MM.1S (cell line): ENCODE measurements at regions not wholly inside any gene's neighbourhood (a gene's known extent, or its start where the extent isn't known, plus 50 kb on each side); places are given as distances from the start of the nearest gene placed in this dataset.

Experiments used
- CTCF ChIP-seq: fragments of 300-600 bp; sonication (generic); IDR thresholded peaks from 2 replicates; pipeline ENCODE4 v1.5.1; 2016; ENCODE audit warnings: antibody characterized with exemption, low read length, mixed read lengths
- EZH2 ChIP-seq: fragments of 300-600 bp; sonication (generic); optimal IDR thresholded peaks from 2 replicates; pipeline ENCODE3; 2017; ENCODE audit warnings: low read depth, mild to moderate bottlenecking, antibody characterized with exemption, low read length, mixed read lengths
- EZH2phosphoT487 ChIP-seq: fragments of 300-600 bp; sonication (generic); IDR thresholded peaks from 2 replicates; pipeline ENCODE4 v1.6.1; 2018; ENCODE audit warnings: antibody characterized with exemption, low read length

DNA sequence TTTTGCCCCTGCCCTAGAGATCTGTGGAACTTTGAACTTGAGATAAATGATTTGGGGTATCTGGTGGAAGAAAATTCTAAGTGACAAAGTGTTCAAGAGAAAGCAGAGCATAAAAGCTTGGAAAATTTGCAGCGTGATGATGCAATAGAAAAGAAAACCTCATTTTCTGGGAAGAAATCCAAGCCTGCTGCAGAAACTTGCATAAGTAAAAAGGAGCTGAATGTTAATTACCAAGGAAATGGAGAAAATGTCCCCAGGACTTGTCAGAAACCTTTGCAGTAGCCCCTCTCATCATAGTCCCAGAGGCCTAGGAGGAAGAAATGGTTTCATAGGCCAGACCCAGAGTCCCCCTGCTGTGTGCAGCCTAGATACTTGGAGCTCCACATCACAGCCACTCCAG lies 686.9 kb downstream of the FAM181B start:
- TF ChIP-seq CTCF (no peak), EZH2phosphoT487 (no peak), EZH2 (no peak)
